ENCODE measurements at regions not wholly inside any gene's neighbourhood (a gene's known extent, or its start where the extent isn't known, plus 50 kb on each side); places are given as distances from the start of the nearest gene placed in this dataset.

DNA sequence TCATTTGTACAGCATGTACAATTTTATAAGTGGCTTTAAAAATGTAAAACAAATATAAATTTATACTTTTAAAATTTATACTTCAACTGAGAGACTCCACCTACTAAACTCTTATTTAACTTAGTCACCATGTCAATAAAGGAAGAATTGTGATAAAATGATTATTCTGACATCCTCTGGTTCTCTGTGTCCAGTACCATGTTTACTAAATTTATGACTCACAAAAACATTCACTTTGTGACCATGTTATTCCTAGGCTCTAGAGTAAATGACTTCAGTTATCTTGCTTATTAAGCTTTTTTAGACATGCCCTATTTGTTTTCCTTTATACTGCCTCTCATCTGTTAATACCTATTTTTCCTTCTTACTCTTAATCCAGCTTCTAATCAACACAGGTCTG lies 959.6 kb upstream of the SLC39A10 start:
- RAD21 ChIA-PET (ENCODE audit: unreplicated experiment), result no interaction called here
- no peak overlapping the region for H3K4me3 ChIP-seq
- DNase-seq (ENCODE audit: low read depth, low spot score) (no peak), FAIRE-seq (no peak), ATAC-seq (no peak)
- no TSS peak for BruUV-seq (replicated peaks)
- H3K27ac ChIP-seq (ENCODE audit: control insufficient read depth, insufficient read depth), result no peak overlapping the region
- H3K79me2 ChIP-seq (ENCODE audit: control insufficient read depth, insufficient read depth, low read length), result no peaks in the 10 kb centered on the region
- no peaks in the 10 kb centered on the region for H3K9me3 ChIP-seq (replicated peaks; ENCODE audit: control insufficient read depth, insufficient read depth, low read length)
- no peak overlapping the region for H2AFZ ChIP-seq (ENCODE audit: control insufficient read depth, low read depth, low read length)
- no peaks in the 10 kb centered on the region for H3K27me3 ChIP-seq (replicated peaks in 1 of 2; ENCODE audit: control insufficient read depth in 2 of 2, insufficient read depth in 2 of 2, low read length in 1 of 2)
- POLR2A ChIA-PET, result no interaction called here
- intact Hi-C loops (cut with micrococcal nuclease; ENCODE audit: unreplicated experiment) (no loop called here), in situ Hi-C loops (cut with MboI) (no loop called here)
- no peak overlapping the region for H3K9ac ChIP-seq (ENCODE audit: control insufficient read depth, insufficient read depth, low read length)
- SMC1A ChIA-PET (ENCODE audit: uncharacterized antibody, unreplicated experiment), result interaction anchor here (1.5 kb wide), 1 partner anchor 10 kb away, joined by 4 read pairs; no protein-coding TSS in a partner anchor
- CTCF ChIA-PET, result no interaction called here
- no peak for TF ChIP-seq ZNF24 (IDR thresholded peaks at IDR 0.05)
- no peak for TF ChIP-seq HDAC6 (IDR thresholded peaks at IDR 0.05; ENCODE audit: unreplicated experiment)
- TF ChIP-seq, protein P1, sequence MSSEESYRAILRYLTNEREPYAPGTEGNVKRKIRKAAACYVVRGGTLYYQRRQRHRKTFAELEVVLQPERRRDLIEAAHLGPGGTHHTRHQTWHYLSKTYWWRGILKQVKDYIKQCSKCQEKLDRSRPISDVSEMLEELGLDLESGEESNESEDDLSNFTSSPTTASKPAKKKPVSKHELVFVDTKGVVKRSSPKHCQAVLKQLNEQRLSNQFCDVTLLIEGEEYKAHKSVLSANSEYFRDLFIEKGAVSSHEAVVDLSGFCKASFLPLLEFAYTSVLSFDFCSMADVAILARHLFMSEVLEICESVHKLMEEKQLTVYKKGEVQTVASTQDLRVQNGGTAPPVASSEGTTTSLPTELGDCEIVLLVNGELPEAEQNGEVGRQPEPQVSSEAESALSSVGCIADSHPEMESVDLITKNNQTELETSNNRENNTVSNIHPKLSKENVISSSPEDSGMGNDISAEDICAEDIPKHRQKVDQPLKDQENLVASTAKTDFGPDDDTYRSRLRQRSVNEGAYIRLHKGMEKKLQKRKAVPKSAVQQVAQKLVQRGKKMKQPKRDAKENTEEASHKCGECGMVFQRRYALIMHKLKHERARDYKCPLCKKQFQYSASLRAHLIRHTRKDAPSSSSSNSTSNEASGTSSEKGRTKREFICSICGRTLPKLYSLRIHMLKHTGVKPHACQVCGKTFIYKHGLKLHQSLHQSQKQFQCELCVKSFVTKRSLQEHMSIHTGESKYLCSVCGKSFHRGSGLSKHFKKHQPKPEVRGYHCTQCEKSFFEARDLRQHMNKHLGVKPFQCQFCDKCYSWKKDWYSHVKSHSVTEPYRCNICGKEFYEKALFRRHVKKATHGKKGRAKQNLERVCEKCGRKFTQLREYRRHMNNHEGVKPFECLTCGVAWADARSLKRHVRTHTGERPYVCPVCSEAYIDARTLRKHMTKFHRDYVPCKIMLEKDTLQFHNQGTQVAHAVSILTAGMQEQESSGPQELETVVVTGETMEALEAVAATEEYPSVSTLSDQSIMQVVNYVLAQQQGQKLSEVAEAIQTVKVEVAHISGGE (CRISPR knock-in tag; IDR thresholded peaks at IDR 0.05), result no peak
- no peak for TF ChIP-seq IRF4 (IDR thresholded peaks at IDR 0.05; ENCODE audit: low read depth, low read length)
- TF ChIP-seq SRF (IDR thresholded peaks at IDR 0.05; ENCODE audit: low read depth in 2 of 2, low read length in 2 of 2), result no peak
- no peak for TF ChIP-seq IKZF1 (conservative IDR thresholded peaks at IDR 0.05)
- no peak for TF ChIP-seq RUNX3 (IDR thresholded peaks at IDR 0.05; ENCODE audit: low read length)
- TF ChIP-seq RBBP5 (conservative IDR thresholded peaks at IDR 0.05), result no peak
- TF ChIP-seq ZNF622 (IDR thresholded peaks at IDR 0.05), result no peak
- no peak for TF ChIP-seq ZNF207 (IDR thresholded peaks at IDR 0.05; ENCODE audit: borderline replicate concordance)
- TF ChIP-seq, protein P2, sequence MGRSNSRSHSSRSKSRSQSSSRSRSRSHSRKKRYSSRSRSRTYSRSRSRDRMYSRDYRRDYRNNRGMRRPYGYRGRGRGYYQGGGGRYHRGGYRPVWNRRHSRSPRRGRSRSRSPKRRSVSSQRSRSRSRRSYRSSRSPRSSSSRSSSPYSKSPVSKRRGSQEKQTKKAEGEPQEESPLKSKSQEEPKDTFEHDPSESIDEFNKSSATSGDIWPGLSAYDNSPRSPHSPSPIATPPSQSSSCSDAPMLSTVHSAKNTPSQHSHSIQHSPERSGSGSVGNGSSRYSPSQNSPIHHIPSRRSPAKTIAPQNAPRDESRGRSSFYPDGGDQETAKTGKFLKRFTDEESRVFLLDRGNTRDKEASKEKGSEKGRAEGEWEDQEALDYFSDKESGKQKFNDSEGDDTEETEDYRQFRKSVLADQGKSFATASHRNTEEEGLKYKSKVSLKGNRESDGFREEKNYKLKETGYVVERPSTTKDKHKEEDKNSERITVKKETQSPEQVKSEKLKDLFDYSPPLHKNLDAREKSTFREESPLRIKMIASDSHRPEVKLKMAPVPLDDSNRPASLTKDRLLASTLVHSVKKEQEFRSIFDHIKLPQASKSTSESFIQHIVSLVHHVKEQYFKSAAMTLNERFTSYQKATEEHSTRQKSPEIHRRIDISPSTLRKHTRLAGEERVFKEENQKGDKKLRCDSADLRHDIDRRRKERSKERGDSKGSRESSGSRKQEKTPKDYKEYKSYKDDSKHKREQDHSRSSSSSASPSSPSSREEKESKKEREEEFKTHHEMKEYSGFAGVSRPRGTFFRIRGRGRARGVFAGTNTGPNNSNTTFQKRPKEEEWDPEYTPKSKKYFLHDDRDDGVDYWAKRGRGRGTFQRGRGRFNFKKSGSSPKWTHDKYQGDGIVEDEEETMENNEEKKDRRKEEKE (IDR thresholded peaks at IDR 0.05), result no peak
- TF ChIP-seq RCOR1 (conservative IDR thresholded peaks at IDR 0.05; ENCODE audit: low read depth, low read length), result no peak
- no peak for TF ChIP-seq SREBF1 (IDR thresholded peaks at IDR 0.05; ENCODE audit: low read length)
- no peak for TF ChIP-seq SPI1 (IDR thresholded peaks at IDR 0.05; ENCODE audit: borderline replicate concordance, insufficient read depth, low read depth, low read length)
- TF ChIP-seq EGR1 (IDR thresholded peaks at IDR 0.05; ENCODE audit: borderline replicate concordance in 1 of 2, low read depth in 2 of 2, low read length in 2 of 2), result no peak
- TF ChIP-seq HDAC2 (IDR thresholded peaks at IDR 0.05), result no peak
- no peak for TF ChIP-seq PAX8 (IDR thresholded peaks at IDR 0.05)
- TF ChIP-seq SP1 (IDR thresholded peaks at IDR 0.05; ENCODE audit: low read depth, low read length), result no peak
- no peaks in the 10 kb centered on the region for H3K36me3 ChIP-seq (ENCODE audit: control insufficient read depth in 2 of 2, insufficient read depth in 2 of 2, low read length in 1 of 2)
- no peaks in the 10 kb centered on the region for H4K20me1 ChIP-seq (ENCODE audit: control insufficient read depth, insufficient read depth)
- H3K4me1 ChIP-seq (ENCODE audit: control insufficient read depth, insufficient read depth, low read length), result no peaks in the 10 kb centered on the region
- H3K4me2 ChIP-seq (ENCODE audit: control insufficient read depth, insufficient read depth), result no peak overlapping the region

Data from GM12878 (cell line).